ENCODE measurements at regions not wholly inside any gene's neighbourhood (a gene's known extent, or its start where the extent isn't known, plus 50 kb on each side); places are given as distances from the start of the nearest gene placed in this dataset.
"Not testable (repeated sequence)": the region's sequence is repeated elsewhere in the genome, so short reads cannot be mapped to it uniquely, and the experiment has no call there.

DNA sequence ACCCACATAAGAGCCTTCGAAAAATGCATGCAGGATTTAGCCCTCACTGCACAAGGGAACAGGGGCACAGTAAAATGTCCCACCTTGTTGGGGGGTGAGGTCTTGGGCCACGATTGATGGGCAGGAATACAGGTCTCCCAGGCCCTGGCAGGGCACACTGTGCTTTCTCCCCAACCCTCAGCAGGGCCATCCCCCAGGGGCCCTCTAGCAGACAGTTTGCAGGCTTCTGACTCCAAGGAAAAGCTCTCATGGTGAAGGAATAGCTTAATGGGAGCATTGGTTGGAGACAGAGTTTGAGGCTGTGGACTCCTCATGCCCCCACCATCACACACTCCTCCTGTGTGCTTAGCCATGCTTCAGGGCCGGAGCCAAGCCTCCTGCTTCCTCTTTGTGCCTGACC is 484.6 kb downstream of the ZNF536 start:
- no peak for DNase-seq

DNA sequence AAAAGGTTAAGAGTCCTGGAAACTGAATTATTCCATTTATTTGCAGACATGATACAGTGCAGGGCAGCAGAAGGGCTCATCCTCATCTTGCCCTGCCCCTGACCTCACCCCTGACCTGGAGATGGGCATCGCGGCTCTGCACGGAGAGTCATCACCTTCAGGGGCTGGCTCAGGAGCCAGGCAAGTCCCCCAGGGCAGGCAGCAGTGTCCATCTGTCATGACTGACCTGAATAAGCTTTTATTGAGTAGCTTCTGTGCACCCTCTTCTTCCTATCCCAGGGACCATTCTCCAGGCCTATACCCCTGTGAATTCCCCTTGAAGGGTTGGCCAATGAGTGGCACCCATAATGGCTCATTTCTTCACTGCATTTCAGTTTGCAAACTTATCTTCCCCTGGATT is 484.2 kb downstream of the ZNF536 start:
- no peak for DNase-seq

DNA sequence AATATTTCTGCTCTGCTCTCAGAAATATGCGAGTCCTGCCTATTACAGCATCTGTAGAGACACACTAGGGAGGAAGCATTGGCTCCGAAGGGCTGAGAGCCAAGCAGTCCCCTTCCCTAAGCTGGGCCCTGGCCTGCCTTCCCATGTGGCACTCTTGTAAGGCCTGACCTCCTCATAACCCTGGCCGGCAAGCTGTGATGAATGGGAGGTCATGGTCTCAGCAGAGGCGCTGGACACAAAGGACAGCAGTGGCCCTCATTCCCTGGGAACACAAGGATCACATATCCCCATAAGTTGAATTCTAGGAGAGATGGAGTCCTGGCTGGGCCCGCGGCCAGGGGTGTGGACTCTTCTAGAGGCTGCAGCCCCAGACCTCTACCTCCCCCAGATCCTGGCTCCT is 483.3 kb downstream of the ZNF536 start:
- DNase-seq = no peak

DNA sequence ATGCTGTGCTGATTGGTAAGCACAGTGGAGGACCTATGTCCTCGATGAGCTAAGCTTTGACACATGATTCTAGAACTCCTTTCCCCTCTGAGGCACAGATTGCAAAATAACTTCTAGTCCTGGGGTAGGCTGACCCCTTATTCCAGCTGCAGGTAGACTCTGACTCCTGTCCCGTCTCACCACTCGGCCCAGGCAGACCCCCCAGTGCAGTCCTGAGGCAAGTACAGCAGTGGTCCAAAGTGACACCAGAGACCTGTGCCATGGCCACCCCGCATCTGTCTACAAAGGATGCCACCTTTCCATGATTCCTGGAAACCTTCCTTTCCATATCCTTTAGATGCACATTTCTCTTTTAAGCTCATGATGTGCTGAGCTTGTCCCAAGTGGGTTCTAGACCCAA is 482.5 kb downstream of the ZNF536 start:
- no peak for DNase-seq

DNA sequence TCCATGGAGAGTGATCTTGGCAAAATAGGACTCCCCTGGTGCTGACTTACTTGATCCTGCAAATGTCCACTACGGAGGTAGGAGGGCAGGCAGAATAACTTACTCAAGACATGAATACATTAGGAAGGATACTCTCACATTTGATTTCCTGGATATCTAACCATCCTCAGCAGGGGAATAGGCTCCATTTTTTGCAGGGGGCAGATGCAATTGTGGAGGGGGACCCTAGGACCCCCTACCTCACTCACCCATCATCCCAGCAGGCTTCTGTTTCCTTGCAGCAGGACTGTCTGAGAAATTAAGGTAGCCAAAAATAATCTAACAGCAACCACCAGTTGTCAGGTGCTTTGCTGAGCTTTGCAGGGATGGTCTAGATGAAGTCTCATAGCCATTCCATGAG is 482.0 kb downstream of the ZNF536 start:
- no peak for DNase-seq

DNA sequence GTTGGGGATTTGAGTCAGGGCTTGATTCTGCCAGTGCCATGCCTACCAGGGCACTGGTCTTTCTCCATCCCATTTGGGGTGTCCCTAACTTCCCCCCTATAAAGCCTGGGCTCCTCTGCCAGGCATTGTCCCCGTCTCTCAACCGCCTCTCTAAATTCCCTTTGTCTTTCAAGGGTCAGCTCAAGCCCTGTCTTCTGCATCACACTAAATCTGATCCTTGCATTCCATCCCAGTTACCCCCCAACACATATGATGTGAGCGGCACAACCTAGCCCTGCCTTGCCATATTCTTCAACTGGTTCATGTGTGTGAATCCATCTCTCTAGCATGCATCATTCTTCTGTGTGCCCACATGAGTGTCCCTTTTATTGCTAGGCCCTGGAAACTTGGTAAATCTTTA is 480.9 kb downstream of the ZNF536 start:
- DNase-seq = no peak

DNA sequence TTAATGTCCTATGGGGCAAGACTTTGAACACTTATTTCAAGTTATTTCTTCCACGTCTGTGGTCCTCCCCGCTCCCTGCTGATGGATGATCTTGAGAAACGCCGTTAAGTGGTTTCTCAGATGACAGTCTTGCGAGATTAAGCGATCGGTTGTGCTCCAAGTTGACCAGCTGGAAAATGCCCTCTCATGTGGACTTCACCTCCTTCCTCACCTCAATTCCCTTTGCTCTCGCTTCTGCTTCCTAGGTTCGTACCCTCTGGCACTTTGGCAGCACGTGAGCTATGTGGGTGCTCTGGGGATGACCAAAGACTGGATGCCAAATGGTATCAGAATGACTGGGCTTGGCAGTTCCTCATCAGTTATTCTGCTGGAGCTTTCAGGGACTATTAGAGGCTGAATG is 480.0 kb downstream of the ZNF536 start:
- DNase-seq = no peak

DNA sequence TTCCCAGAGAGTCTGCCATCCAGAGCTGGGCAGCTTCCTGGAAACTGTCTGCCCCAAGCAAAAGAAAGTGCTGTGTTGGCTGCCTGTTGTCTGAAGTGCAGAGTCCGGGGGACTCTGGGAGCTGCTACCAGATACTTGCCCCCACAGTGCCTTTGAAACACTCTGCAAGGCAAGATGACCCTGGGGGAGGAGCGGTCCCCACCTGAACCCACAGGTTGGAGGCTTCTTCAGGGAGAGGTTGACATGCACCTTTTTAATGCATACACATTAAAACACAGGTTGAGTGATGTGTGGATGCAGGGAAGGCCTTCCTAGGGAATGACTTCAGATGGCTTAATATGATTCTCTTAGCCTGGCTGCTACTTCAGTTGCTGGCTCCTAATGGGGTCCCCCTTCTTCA is 479.5 kb downstream of the ZNF536 start:
- no peak for DNase-seq

DNA sequence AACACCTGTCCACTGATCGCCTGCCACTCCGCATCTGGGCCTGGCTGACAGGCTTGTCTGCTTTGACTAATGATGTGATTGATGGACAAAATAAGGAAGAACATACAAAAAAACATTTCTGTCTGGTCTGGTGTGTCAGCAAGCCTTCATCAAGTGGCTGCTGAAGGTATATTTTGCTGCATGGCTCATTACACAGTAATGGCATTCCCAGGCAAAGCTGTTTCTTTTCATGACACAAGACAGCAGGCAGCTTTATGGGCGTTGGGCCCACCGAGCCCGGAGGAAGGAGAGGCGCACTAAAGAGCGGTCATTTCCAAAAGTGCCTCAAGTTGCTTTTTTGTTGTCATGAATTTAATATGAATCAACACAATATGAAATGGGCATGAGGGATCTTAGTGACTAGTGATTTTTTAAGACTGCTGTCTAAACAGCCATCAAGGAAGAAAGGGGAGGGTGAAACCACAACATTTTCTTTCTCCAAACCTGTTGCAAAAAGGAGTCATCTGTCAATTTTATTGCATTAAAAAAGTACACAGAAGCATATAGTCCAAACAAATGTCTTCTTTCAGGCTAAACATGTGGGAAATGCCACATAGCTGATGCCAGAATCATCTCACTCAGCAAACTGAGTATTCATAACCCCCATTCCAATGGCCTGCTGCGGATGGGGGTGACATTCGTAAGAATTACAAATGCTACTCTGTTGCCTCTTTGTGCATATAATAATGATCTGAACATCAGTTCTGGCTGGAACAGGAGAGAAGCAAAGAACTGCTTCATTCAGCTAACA is 476.6 kb downstream of the ZNF536 start:
- DNase-seq = no peak

DNA sequence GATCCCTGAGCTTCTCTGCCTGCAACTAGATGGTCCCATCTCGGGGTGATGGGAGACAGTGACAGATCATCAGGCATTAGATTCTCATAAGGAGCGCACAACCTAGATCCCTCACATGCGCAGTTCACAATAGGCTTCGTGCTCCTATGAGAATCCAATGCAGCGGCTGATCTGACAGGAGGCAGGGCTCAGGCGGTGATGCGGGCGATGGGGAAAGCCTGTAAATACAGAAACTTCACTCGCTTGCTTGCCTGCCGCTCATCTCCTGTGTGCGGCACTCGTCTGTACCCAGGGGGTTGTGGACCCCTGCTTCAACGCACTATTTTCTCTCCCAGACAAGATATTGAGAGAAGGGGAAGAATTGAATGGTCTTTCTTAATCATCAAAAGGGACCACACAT is 473.9 kb downstream of the ZNF536 start:
- no peak for DNase-seq

DNA sequence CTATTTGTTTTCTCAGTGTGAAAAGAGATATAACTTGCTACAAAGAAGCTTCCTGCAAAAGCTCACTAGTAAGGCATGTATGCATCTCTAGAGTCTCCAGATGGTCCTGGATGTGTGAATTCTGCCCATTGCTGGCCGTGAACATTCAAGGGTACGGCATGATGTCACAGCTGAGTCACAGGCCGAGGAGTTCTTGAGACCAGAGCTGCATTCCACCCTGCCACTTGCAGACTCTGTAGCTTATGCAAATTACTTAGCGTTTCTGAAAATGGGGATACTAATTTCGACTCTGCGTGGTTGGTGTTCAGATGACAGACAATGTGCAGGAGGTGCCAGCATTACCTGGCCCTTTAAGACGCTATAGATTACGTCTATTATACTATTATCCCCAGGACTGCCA is 470.7 kb downstream of the ZNF536 start:
- DNase-seq = no peak

DNA sequence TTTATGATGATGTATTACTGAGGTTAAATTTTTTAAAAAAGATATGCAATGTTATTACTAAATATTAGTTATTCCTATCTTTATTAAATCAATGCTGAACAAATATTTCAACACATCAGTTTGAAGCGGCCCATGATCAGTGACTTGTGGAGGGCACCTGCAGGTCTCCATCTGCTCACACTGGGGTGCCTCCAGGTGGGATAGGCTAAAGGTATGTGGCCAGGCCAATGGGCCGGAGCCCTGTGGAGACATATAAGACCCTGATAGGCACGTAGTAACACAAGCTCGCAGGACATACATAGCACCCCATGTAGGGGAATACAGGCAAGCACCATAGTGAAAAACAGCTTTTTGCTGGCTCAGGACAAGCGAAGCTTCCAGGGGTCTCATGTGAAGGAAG is 469.8 kb downstream of the ZNF536 start:
- DNase-seq = no peak

DNA sequence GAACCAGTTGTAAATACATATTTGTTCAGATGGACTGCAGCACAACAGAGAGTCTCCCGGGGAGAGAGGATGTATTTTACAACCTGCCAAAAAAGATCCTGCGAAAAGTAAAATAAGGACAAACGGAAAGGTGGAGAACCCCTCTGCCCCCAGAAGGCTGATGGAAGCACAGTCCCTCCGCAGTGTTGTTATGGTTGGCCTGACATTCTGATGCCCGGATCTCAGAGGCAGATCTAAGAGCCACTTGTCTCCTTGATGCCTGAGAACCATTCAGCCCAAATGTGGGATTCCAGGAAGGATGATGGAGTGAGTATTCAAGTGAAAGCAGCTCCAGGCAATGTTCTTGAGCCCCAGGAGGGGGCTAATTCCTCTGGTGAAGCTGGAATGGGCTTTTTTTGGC is 458.7 kb downstream of the ZNF536 start:
- no peak for DNase-seq

DNA sequence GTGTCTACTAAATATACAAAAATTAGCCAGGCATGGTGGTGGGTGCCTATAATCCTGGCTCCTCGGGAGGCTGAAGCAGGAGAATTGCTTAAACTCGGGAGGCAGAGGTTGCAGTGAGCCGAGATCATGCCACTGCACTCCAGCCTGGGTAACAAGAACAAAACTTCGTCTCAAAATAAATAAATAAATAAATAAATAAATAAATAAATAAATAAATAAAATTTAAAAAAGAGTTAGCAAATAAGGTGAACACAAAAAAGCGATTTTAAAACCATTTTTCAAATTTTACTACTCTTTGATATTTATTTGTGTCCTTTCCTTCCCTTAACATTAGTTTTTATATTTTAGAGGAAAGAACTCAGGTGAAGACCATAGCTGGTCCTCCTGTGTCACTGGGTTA is 453.3 kb downstream of the ZNF536 start:
- DNase-seq = not testable (repeated sequence)

DNA sequence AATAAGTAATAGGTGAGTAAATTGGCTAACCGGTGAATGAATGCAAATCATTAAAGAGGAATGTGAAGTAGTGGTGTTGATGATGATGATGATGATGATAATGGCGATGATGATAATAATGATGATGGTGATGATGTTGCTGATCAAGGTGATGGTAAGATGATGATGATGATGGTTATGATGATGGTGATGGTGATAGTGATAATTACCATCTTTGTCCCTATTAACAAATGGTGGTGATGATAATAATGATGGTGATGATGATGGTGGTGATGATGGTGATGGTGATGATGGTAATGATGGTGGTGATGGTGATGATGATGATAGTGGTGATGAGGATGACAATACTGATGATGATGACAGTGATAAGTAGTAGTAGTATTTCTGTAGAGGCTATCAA is 452.6 kb downstream of the ZNF536 start:
- DNase-seq = no peak

DNA sequence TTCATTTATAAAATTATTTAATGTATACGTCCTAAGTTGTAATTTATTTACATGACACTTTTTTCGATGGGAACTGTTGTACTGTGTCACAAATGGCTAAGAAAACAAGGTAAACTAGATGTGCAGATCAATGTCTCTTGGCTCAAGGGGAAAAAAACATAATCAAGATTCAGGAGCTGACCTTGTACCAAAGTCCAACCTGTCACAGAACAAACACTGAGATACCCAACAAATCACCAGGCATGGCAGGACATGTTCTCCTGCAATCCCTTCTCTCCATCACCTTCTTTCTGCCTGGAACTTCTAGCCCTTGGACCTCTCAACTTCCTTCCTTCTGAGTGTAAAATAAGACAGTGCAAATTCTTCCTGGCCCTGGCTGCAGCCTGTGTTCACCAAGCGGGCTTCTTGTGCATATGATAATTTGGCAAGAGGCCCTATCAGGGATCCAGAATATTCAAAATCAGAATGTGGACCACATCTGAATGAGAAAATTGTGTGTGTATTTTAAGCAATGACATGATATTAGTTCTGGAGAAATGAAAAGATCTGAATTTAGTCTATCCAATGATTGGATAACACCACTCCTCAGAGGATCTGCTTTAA is 445.9 kb downstream of the ZNF536 start:
- no peak for DNase-seq

DNA sequence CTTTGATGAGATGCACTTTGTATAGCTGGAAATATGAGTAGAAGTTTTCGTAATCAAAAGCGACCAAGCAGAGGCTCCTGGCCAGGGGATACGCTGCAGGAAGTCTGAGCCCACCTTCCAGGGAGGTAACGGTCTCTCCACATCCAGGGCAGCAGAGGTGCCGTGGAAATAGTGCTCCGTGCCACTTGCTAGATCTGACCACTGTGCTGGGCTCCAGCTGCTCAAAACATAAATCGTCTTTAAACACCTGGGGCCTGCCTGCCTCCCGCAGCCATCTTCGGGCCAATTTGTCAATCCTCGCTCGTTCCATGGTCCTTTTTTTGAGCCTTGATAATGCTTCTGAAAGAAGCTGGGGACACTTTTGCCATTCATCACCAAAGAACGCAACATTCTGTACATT is 445.0 kb downstream of the ZNF536 start:
- no peak for DNase-seq

DNA sequence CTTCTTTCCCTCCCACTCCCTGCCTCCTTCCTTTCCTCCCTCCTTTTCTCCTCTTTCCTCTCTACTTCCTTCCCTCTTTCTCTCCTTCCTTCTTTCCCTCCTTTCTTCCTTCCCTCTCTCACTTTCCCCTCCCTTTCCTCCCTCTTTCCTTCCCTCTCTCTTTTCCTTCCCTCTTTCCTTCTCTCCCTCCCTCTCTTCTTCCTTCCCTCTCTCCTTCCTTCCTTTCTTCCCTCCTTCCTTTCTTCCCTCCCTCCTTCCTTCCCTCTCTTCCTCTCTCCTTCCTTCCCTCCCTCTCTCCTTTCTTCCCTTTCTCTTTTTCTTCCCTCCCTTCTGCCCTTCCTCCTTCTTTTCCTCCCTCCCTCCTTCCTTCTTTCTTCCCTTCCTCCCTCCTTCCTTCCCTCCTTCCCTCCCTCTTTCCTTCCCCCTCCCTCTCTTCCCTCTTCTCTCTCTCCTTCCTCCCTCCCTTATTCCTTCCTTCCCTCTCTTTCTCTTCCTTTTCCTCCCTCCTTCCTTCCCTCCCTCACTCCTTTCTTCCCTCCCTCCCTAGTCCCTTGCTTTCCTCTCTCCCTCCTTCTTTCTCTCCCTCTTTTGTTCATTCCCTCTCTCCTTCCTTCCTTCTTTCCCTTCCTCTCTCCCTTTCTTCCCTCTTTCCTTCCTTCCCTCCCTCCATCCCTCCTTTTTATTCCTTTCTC is 443.9 kb downstream of the ZNF536 start:
- no peak for DNase-seq

DNA sequence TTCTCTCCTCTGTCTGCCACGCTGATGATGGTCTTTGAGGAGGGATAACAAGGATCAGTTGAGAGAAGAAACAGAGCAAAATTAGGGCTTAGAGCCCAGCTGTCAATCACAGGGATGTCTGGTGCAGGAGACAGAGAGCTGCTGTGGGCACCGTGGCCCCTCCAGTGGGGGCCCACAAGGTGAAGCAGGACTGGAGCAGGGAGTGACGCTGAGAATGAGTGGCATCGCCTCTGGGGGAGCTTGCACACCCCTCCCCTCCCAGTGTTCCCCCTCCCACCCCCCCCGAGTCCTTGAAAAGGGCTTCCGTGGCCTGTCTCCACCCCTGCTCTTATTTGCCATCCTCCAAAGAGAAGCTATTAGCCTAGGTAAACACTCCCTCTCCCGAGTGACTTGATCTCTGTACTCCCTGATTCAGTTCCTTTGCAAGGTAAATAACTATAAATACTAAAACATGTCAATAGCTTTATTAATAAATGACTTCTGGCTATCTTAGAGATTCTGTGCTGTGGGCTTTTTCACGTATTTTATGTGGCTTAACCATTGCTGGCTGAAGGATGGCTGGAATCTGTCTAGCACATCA is 440.0 kb downstream of the ZNF536 start:
- no peak for DNase-seq

DNA sequence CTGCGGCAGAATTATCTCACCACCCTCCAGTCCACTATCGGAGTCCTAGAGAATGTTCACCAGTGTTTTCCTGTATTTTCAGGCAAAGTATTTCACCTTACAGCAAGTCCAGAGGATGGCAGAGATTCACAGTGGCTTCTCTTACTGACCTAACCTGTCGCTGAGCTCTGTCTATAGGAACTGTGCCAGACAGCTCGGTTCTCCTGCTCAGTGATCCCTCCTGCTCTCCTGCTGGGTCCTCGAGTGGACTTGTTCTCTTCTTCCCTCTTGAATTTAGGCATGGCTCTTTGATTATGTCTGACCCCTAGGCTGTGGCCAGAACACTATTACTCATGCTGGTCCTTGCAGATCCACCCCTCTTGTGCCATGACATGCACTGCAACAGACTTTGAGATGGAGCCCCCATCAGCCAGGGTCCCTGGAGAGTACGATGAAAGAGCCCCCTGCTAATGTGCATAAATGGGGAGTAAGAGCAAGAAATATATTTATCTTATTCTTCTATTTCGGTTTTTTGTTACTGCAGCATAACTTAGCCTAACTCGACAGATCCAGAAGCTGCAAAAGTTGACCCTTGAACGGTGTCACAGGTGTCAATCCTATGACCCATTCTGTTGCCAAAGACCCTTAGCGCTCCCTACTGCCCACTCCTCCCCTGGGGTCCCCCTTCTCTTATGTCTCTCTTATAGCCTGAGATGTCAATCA is 439.4 kb downstream of the ZNF536 start:
- DNase-seq = no peak

DNA sequence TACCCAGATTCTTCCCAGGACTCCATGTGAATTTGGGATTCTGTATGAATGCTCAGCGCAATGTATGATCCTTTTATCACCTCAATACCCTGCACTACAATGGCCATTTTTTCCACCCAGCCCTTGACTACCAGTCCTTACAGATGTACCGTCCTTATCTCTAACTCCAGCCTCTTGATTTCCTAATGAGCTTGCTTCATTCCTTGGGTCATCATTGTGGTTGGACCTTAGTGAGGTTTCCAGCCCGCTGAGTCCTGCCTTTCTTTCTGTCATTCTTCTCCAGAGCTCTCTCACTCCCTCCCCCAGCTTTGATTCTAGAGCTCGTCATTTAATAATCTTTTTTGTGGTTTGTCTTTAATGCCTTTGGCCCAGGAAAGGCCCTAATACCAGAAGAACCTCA is 438.5 kb downstream of the ZNF536 start:
- no peak for DNase-seq

DNA sequence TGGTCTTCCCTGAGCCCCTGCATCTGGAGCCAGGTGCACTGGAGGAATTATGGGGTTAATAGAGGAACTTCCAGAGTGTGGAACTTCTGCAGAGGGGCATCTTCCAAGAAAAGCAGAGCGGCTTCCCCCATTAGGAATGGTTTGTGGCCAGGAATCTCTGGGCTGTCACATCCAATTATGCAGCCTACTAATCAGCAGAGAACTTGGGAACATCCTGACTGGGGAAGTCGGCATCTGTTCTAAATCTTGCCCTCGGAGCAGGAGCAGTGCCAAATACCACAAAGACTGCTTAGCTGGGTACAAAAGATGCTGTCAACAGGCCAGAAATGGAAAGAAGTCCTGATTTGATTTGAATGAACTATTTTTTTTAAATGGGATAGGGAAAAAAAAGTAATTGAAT is 435.1 kb downstream of the ZNF536 start:
- no peak for DNase-seq

DNA sequence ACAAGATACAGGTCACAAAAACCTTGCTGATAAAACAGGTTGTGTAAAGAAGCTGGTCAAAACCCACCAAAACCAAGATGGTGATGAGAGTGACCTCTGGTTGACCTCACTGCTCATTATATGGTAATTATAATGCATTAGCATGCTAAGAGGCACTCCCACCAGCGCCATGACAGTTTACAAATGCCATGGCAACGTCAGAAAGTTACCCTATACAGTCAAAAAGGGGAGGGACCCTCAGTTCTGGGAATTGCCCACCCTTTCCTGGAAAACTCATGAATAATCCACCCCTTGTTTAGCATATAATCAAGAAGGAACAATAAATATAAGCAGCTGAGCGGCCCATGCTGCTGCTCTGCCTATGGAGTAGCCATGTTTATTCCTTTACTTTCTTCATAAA is 434.1 kb downstream of the ZNF536 start:
- DNase-seq = no peak
